Upper lobe of left lung (tissue), 6 donors: ENCODE measurements at regions not wholly inside any gene's neighbourhood (a gene's known extent, or its start where the extent isn't known, plus 50 kb on each side); places are given as distances from the start of the nearest gene placed in this dataset.

Source experiments
- ATAC-seq, 2 donors: fragments of 200-7000 bp; cut with Tn5 transposase; one replicate each; pipeline ENCODE4 v1.9.1; 2022; ENCODE audit warnings: mild to moderate bottlenecking in 2 of 2, moderate library complexity in 2 of 2; ENCODE audit not compliant: low FRiP score in 2 of 2
- DNase-seq, 2 donors: peaks; one replicate each; pipeline ENCODE4 v3.0.0-alpha.2; 2019 to 2020
- H3K27ac ChIP-seq, 4 donors: fragments of 200-600 bp; sonication (generic); one replicate each; pipeline ENCODE4 v1.5.1; 2016 to 2019
- H3K27me3 ChIP-seq, 4 donors: fragments of 200-600 bp; sonication (generic); one replicate each; pipeline ENCODE4 v1.5.1; 2017 to 2019
- H3K36me3 ChIP-seq, 4 donors: fragments of 200-600 bp; sonication (generic); one replicate each; pipeline ENCODE4 v1.5.1; 2016 to 2019
- H3K4me1 ChIP-seq, 4 donors: fragments of 200-600 bp; sonication (generic); one replicate each; pipeline ENCODE4 v1.5.1; 2018 to 2019
- H3K4me3 ChIP-seq, 4 donors: fragments of 200-600 bp; sonication (generic); one replicate each; pipeline ENCODE4 v1.5.1; 2017 to 2019; ENCODE audit warnings: mild to moderate bottlenecking in 2 of 4, moderate library complexity in 1 of 4
- H3K9me3 ChIP-seq, 4 donors: fragments of 200-600 bp; sonication (generic); one replicate each; pipeline ENCODE4 v1.5.1; 2018 to 2019
- EP300 ChIP-seq, 4 donors: sonication (generic); formaldehyde crosslinking; IDR thresholded peaks; one replicate each; pipeline ENCODE4 v1.5.1; 2017; ENCODE audit warnings: antibody characterized with exemption in 4 of 4, control low read depth in 2 of 4
- POLR2A ChIP-seq, 4 donors: fragments of 450-650 bp; IDR thresholded peaks; one replicate each; pipeline ENCODE4 v1.5.1; 2016 to 2017; ENCODE audit warnings: antibody characterized with exemption in 4 of 4, mild to moderate bottlenecking in 2 of 4
- POLR2AphosphoS5 ChIP-seq, 2 donors: sonication (generic); formaldehyde crosslinking; IDR thresholded peaks; one replicate each; pipeline ENCODE4 v1.5.1; 2017; ENCODE audit warnings: antibody characterized with exemption in 2 of 2
- WGBS, 2 donors: methylation state at CpG; one replicate each; pipeline ENCODE4 v1.1.5; 2017 to 2018; 5-methylcytosine and 5-hydroxymethylcytosine counted together
- TF ChIP-seq, protein P1 (sequence below), 6 experiments: fragments of 450-650 bp in 4 of 6; fragments of 200-600 bp in 2 of 6; sonication (generic) in 2 of 6; IDR thresholded peaks; one replicate each; pipeline ENCODE4 v1.5.1; 2016 to 2019; ENCODE audit warnings: antibody characterized with exemption in 6 of 6
- donor health status: DM: no; HTN: no; CAD: no; lungs with moderate emphysema.
- donor health status: DM: no; HTN: yes; CAD: no; lungs with severe emphysema.

DNA sequence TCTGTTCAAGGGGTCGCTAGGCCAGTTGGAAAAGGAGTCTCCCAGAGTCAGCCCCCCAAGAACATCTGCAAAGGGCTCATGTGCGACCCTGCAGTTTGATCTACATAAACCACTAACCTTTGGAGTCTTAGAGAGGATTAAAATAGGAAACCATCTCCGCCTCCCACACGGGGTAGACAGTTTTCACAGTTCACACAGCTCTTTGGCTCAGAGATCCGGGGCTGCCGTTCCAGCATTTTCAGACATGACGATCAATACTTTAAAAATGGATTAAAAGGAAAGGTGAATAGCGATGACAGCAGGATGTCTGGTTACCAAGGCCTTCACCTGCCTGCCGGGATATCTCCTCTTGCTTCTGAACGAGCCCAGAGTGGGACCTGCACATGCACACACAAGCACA, 59.8 kb upstream of the BCL11B start:
- 74 to 83% methylated on average over 10 of the region's 10 CpGs for WGBS, 2 donors
- Histone ChIP-seq H3K9me3 (no peaks in the 10 kb centered on the region), H3K36me3 (no peaks in the 10 kb centered on the region), H3K27me3 (no peaks in the 10 kb centered on the region), H3K27ac (no peak overlapping the region), H3K4me1 (no peaks in the 10 kb centered on the region), H3K4me3 (no peak overlapping the region)
- DNase-seq (no peak), ATAC-seq (no peak)
- TF ChIP-seq, protein P1, sequence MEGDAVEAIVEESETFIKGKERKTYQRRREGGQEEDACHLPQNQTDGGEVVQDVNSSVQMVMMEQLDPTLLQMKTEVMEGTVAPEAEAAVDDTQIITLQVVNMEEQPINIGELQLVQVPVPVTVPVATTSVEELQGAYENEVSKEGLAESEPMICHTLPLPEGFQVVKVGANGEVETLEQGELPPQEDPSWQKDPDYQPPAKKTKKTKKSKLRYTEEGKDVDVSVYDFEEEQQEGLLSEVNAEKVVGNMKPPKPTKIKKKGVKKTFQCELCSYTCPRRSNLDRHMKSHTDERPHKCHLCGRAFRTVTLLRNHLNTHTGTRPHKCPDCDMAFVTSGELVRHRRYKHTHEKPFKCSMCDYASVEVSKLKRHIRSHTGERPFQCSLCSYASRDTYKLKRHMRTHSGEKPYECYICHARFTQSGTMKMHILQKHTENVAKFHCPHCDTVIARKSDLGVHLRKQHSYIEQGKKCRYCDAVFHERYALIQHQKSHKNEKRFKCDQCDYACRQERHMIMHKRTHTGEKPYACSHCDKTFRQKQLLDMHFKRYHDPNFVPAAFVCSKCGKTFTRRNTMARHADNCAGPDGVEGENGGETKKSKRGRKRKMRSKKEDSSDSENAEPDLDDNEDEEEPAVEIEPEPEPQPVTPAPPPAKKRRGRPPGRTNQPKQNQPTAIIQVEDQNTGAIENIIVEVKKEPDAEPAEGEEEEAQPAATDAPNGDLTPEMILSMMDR (IDR thresholded peaks at IDR 0.05) = no peak
- no peak for TF ChIP-seq POLR2A (IDR thresholded peaks at IDR 0.05)
- TF ChIP-seq POLR2AphosphoS5 (IDR thresholded peaks at IDR 0.05) = no peak
- no peak for TF ChIP-seq EP300 (IDR thresholded peaks at IDR 0.05)

- ATAC-seq = peak in 1 of 2 donors; percentile 40
- no peaks in the 10 kb centered on the region for H3K27me3 ChIP-seq
- H3K27ac ChIP-seq = no peak overlapping the region
- no peaks in the 10 kb centered on the region for H3K4me1 ChIP-seq
- H3K4me3 ChIP-seq = no peak overlapping the region
- 80 to 84% methylated on average over 13 to 17 of the region's 17 CpGs for WGBS, 2 donors
- H3K9me3 ChIP-seq = no peaks in the 10 kb centered on the region
- DNase-seq = no peak
- no peaks in the 10 kb centered on the region for H3K36me3 ChIP-seq
- TF ChIP-seq, protein P1 (IDR thresholded peaks at IDR 0.05) = no peak
- no peak for TF ChIP-seq POLR2A (IDR thresholded peaks at IDR 0.05)
- TF ChIP-seq EP300 (IDR thresholded peaks at IDR 0.05) = no peak
- no peak for TF ChIP-seq POLR2AphosphoS5 (IDR thresholded peaks at IDR 0.05)
These were observed 58.6 kb upstream of the BCL11B start for GRCh38 chr14:99330316-99331240.

DNA sequence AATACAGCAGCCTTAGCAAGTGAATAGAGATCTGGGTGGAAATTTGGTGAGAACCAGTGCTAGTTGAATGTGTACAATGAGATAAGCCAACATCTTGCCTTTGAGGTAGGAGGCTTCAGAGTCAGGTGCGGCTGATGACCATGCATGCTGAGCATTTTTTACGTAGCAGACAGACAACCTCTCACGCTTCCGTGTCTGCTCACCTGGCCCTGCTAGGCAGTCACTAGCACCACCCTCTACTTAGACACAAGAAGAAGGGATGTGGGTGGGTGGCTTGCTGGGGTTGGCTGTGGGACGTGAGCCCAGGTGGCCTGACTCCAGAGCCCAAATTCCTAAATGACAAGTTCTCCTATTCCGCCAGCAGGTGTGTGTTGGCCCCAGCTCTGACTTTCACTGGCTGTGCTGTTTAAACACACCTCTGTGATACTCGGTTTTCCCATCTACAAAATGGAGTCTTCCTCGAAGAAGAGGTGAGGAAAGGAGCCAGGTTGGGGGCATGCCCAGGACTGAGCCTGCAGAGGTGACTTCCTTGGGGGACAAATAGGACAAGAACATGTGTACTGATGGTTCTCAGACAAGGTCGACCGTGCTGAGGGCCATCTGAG, 57.8 kb upstream of the BCL11B start:
- H3K4me3 ChIP-seq = no peak overlapping the region
- H3K4me1 ChIP-seq = no peaks in the 10 kb centered on the region
- H3K27me3 ChIP-seq = no peaks in the 10 kb centered on the region
- WGBS, 2 donors = 63 to 65% methylated on average over 7 to 10 of the region's 10 CpGs
- TF ChIP-seq, protein P1 (IDR thresholded peaks at IDR 0.05) = no peak
- no peak for TF ChIP-seq EP300 (IDR thresholded peaks at IDR 0.05)
- no peak for TF ChIP-seq POLR2A (IDR thresholded peaks at IDR 0.05)
- no peak for TF ChIP-seq POLR2AphosphoS5 (IDR thresholded peaks at IDR 0.05)
- H3K36me3 ChIP-seq = no peaks in the 10 kb centered on the region
- DNase-seq (no peak), ATAC-seq (peak in 1 of 2 donors; percentile 15)
- no peaks in the 10 kb centered on the region for H3K9me3 ChIP-seq
- no peak overlapping the region for H3K27ac ChIP-seq

DNA sequence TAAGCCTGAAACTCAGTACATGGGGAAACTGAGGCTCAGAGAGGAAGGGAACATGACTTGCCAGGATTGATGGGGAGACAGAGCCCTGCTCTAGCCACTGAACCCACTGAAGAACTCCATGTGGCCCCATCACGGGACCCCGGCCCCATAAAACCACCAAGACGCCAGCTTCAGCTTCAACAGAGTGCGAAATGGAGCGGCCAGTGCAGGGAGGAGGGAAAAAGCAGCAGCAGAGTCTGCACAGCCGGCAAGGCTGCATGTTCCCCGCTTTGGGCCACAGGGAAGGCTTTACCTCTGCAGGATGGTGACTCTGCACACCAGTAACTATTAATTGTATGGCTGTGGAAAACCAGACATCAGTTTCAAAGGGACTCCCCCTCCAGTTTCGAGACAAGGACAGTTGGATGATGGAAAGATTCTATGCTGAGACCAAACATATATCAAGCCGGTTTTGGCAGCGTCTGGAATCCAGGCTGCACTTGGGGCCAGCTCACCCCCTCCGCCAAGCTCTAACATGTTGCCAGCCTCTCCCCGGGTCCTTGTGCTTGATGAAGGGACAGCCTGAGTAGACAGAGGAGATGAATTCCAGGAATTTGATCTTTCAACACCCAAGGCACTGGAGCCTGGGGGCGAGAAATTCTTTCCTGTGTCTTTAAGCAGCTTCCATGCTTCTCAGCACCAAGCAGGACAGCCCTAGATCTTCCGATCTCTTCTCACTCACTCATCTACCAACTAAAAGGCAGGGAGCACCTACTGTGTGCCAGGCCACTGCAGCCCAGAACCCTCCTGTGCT, 55.7 kb upstream of the BCL11B start:
- no peaks in the 10 kb centered on the region for H3K9me3 ChIP-seq
- H3K27me3 ChIP-seq = no peaks in the 10 kb centered on the region
- H3K36me3 ChIP-seq = no peaks in the 10 kb centered on the region
- DNase-seq (no peak), ATAC-seq (no peak)
- TF ChIP-seq, protein P1 (IDR thresholded peaks at IDR 0.05) = no peak
- TF ChIP-seq POLR2A (IDR thresholded peaks at IDR 0.05) = no peak
- no peak for TF ChIP-seq EP300 (IDR thresholded peaks at IDR 0.05)
- no peak for TF ChIP-seq POLR2AphosphoS5 (IDR thresholded peaks at IDR 0.05)
- no peaks in the 10 kb centered on the region for H3K4me1 ChIP-seq
- WGBS, 2 donors = 38 to 47% methylated on average over 13 to 14 of the region's 14 CpGs
- no peak overlapping the region for H3K4me3 ChIP-seq
- H3K27ac ChIP-seq = no peak overlapping the region
